ENCODE measurements at regions not wholly inside any gene's neighbourhood (a gene's known extent, or its start where the extent isn't known, plus 50 kb on each side); places are given as distances from the start of the nearest gene placed in this dataset.

DNA sequence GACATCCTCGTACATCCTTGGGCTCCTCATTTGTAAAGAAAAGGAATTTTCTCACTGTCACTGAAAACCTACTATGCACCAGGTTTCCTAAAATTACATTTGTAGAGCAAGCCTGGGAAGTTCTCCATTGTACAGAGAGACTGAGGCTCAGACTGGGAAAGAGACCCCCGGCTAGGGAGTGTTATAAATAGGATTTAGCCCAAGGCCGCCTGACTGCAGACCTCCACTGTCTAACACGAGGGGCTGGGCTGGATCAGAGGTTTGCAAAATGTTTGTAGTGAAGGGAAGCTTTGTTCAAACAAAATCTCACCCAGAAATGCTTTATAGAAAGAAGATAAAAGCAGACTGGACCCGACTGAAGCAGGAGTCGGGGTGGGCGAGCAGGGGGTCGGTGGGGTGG, 131.3 kb downstream of the ACTL8 start:
- TF ChIP-seq POLR2AphosphoS5 (IDR thresholded peaks at IDR 0.05; ENCODE audit: borderline replicate concordance, low read depth, low read length) (no peak), EZH2 (IDR thresholded peaks at IDR 0.05) (no peak), FOXP2 (optimal IDR thresholded peaks at IDR 0.05; ENCODE audit: control extremely low read depth, extremely low read length, insufficient read depth) (no peak)
